Stomach (tissue), 4 donors: ENCODE measurements at regions not wholly inside any gene's neighbourhood (a gene's known extent, or its start where the extent isn't known, plus 50 kb on each side); places are given as distances from the start of the nearest gene placed in this dataset.

Source experiments
- EP300 ChIP-seq: sonication (generic); formaldehyde crosslinking; IDR thresholded peaks from one replicate; pipeline ENCODE4 v1.6.1; 2017; ENCODE audit warnings: antibody characterized with exemption
- POLR2A ChIP-seq, 4 donors: fragments of 450-650 bp; IDR thresholded peaks; one replicate each; pipeline ENCODE4 v1.6.1; 2016; ENCODE audit warnings: antibody characterized with exemption in 4 of 4, control low read depth in 2 of 4, mild to moderate bottlenecking in 1 of 4, moderate library complexity in 1 of 4
- POLR2AphosphoS5 ChIP-seq, 3 donors: sonication (generic); formaldehyde crosslinking; IDR thresholded peaks; one replicate each; pipeline ENCODE4 v1.6.1; 2016; ENCODE audit warnings: antibody characterized with exemption in 3 of 3
- TF ChIP-seq, protein P1 (sequence below), 7 experiments: fragments of 450-650 bp in 4 of 7; fragments of 200-600 bp in 3 of 7; sonication (generic) in 3 of 7; IDR thresholded peaks; one replicate each; pipeline ENCODE4 v1.5.1; 2016 to 2019; ENCODE audit warnings: antibody characterized with exemption in 7 of 7, control low read depth in 2 of 7, mild to moderate bottlenecking in 1 of 7

DNA sequence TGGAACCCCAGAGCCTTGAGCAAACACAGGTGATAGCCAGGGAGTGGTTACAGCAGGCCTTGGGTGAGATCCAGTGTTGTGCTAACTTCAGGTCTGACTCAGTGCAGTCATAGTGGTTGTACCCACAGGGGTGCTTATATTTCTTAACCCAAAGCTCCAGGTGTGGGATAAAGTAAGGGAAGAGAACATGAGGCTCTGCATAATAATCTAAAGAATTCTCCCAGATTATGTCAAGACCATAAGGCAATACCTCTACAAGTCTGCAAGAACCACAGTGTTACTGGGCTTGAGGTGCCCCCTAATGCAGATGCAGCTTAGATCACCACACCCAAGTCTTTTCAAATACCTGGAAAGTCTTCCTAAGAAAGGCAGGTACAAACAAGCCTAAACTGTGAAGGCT lies 485.4 kb downstream of the RFC3 start:
- TF ChIP-seq, protein P1, sequence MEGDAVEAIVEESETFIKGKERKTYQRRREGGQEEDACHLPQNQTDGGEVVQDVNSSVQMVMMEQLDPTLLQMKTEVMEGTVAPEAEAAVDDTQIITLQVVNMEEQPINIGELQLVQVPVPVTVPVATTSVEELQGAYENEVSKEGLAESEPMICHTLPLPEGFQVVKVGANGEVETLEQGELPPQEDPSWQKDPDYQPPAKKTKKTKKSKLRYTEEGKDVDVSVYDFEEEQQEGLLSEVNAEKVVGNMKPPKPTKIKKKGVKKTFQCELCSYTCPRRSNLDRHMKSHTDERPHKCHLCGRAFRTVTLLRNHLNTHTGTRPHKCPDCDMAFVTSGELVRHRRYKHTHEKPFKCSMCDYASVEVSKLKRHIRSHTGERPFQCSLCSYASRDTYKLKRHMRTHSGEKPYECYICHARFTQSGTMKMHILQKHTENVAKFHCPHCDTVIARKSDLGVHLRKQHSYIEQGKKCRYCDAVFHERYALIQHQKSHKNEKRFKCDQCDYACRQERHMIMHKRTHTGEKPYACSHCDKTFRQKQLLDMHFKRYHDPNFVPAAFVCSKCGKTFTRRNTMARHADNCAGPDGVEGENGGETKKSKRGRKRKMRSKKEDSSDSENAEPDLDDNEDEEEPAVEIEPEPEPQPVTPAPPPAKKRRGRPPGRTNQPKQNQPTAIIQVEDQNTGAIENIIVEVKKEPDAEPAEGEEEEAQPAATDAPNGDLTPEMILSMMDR (IDR thresholded peaks at IDR 0.05) = no peak
- TF ChIP-seq POLR2AphosphoS5 (IDR thresholded peaks at IDR 0.05) (no peak), POLR2A (IDR thresholded peaks at IDR 0.05) (no peak), EP300 (no peak)
